ENCODE measurements at regions not wholly inside any gene's neighbourhood (a gene's known extent, or its start where the extent isn't known, plus 50 kb on each side); places are given as distances from the start of the nearest gene placed in this dataset.

DNA sequence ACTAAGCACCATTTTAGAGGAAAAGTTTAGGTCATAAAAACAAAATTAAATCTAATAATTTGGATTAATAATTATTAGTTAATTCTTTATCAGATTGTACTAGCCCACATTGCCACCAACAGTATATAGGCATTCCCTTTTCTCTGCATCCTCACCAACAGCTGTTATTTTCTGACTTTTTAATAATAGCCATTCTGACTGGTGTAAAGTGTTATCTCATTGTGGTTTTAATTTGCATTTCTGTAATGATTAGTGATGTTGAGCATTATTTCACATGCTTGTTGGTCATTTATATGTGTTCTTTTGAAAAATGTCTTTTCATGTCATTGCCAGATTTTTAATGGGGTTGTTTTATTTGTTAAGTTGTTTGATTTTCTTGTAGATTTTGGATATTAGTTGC is 319.1 kb upstream of the SYNCRIP start:
- Histone ChIP-seq H3K9ac (ENCODE audit: low read length) (no peak overlapping the region), H3K4me3 (ENCODE audit: low read length) (no peak overlapping the region), H3K36me3 (ENCODE audit: control insufficient read depth, insufficient read depth, low read length) (no peaks in the 10 kb centered on the region), H3K27me3 (ENCODE audit: control insufficient read depth, insufficient read depth, low read length) (no peaks in the 10 kb centered on the region), H3K4me1 (ENCODE audit: control insufficient read depth, insufficient read depth, low read length) (no peaks in the 10 kb centered on the region), H3K9me3 (ENCODE audit: control insufficient read depth, low read length) (no peaks in the 10 kb centered on the region)

DNA sequence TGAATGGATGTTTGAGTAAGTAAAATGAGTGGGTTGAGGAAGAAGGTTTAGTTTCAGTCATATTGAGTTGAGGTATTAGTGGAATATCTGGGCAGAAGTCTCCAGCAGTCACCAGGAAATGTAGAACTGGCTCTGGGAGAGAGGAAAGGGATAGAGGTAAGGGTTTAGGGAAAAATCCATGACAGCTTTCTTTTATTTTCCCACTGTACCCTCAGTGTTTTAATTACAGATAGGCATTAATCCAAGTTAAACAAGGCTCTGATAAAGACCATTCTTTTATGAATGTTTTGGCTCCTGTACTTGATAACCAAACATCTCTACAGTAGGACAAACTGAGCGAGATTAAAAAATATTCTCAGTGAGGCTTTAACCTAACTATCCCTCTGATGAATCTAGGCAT is 318.4 kb upstream of the SYNCRIP start:
- no peaks in the 10 kb centered on the region for H3K9me3 ChIP-seq (ENCODE audit: control insufficient read depth, low read length)
- H3K27me3 ChIP-seq (ENCODE audit: control insufficient read depth, insufficient read depth, low read length), result no peaks in the 10 kb centered on the region
- H3K4me3 ChIP-seq (ENCODE audit: low read length), result no peak overlapping the region
- H3K36me3 ChIP-seq (ENCODE audit: control insufficient read depth, insufficient read depth, low read length), result no peaks in the 10 kb centered on the region
- no peaks in the 10 kb centered on the region for H3K4me1 ChIP-seq (ENCODE audit: control insufficient read depth, insufficient read depth, low read length)
- H3K9ac ChIP-seq (ENCODE audit: low read length), result no peak overlapping the region

DNA sequence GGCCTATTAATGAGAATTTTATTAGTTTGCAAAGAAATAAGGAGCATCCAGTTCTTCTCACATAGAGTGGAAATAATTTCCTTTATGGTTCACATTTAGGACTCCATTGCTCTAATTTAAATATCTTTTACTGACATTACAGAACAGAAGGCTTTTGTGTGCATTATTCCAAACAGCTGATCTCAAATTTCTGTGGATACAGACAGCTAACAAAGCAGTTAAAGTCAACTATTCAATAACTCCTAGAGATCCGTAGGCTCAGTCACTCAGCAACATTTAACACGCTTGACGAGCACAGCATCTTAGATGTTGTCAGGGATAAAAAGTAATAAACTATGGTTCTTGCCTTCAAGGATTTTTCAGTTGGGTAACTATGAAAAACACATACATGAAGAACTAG is 305.8 kb upstream of the SYNCRIP start:
- no peak overlapping the region for H3K9ac ChIP-seq (ENCODE audit: low read length)
- no peaks in the 10 kb centered on the region for H3K9me3 ChIP-seq (ENCODE audit: control insufficient read depth, low read length)
- no peaks in the 10 kb centered on the region for H3K36me3 ChIP-seq (ENCODE audit: control insufficient read depth, insufficient read depth, low read length)
- no peak overlapping the region for H3K4me3 ChIP-seq (ENCODE audit: low read length)
- H3K27me3 ChIP-seq (ENCODE audit: control insufficient read depth, insufficient read depth, low read length), result no peaks in the 10 kb centered on the region
- no peaks in the 10 kb centered on the region for H3K4me1 ChIP-seq (ENCODE audit: control insufficient read depth, insufficient read depth, low read length)

DNA sequence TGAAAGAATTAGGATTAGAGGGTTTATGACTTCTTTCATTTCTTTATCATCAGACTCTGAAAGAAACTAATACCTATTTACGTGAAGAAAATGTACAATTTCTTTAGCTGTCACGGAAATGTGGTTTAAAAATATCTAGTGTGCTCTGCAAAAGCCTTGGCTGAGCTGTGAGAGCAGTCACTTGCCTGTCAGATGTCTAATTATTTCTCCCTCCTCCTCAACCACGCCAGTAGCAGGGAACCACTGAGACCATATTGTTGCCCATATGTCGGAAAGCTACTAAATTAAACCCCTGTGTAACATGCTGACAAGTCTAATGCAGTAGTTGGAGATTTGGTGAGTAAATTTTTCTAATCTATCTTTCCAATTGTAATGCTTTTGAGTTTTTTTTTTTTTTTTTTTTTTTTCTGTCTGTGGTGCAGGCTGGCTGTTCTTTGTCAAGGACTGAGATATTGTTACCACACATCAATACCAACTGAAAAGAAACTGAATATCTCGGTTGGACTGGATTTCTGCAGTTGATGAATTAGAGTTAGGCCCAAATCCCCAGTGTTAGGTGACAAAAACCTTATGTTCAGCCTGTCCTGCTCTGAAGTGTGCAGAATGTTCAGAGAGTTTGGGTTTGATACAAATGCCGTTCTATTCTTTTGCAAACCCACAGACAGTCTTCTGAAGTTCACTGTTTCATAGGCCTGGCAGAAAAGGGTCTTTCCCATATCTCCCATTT is 302.9 kb upstream of the SYNCRIP start:
- no peaks in the 10 kb centered on the region for H3K4me1 ChIP-seq (ENCODE audit: control insufficient read depth, insufficient read depth, low read length)
- no peaks in the 10 kb centered on the region for H3K27me3 ChIP-seq (ENCODE audit: control insufficient read depth, insufficient read depth, low read length)
- no peak overlapping the region for H3K9ac ChIP-seq (ENCODE audit: low read length)
- H3K4me3 ChIP-seq (ENCODE audit: low read length), result no peak overlapping the region
- no peaks in the 10 kb centered on the region for H3K9me3 ChIP-seq (ENCODE audit: control insufficient read depth, low read length)
- H3K36me3 ChIP-seq (ENCODE audit: control insufficient read depth, insufficient read depth, low read length), result no peaks in the 10 kb centered on the region

DNA sequence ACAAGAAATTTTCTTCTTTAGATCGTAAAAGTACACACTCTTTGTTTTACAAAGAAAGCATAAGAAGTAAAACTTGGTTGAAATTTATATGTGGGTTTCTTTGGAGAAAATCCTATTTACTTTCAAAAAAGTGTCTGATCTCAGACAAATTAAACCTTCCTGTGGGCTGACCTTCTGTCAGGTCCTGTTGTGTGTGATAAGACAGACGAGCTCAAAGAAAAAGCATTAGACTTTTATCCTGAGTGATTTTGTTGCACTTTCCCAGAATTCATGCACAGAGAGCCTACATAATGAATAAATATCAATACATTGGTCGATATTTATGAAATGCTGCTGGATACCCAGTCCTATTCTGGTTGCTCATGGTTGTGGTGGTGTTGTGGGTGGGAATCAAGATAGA is 302.1 kb upstream of the SYNCRIP start:
- Histone ChIP-seq H3K9me3 (ENCODE audit: control insufficient read depth, low read length) (no peaks in the 10 kb centered on the region), H3K27me3 (ENCODE audit: control insufficient read depth, insufficient read depth, low read length) (no peaks in the 10 kb centered on the region), H3K9ac (ENCODE audit: low read length) (no peak overlapping the region), H3K4me3 (ENCODE audit: low read length) (no peak overlapping the region), H3K4me1 (ENCODE audit: control insufficient read depth, insufficient read depth, low read length) (no peaks in the 10 kb centered on the region), H3K36me3 (ENCODE audit: control insufficient read depth, insufficient read depth, low read length) (no peaks in the 10 kb centered on the region)

DNA sequence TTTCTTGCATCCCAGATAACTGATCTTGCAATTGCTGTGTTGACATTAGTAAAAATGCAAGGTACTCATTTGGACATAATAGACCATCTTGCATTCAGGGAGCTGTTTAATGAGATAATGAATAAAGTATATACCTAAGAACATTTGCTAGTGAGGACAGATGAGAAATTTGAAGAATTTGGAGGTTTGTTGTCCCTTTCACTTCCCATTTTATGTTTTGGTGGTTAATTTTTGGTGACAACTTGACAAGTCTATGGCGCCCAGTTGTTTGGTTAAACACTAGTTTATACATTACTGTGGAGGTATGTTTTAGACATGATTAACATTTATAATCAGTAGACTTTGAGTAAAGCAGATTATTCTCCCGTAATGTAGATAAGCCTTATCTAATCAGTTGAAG is 300.2 kb upstream of the SYNCRIP start:
- Histone ChIP-seq H3K9ac (ENCODE audit: low read length) (no peak overlapping the region), H3K36me3 (ENCODE audit: control insufficient read depth, insufficient read depth, low read length) (no peaks in the 10 kb centered on the region), H3K4me3 (ENCODE audit: low read length) (no peak overlapping the region), H3K4me1 (ENCODE audit: control insufficient read depth, insufficient read depth, low read length) (no peaks in the 10 kb centered on the region), H3K9me3 (ENCODE audit: control insufficient read depth, low read length) (no peaks in the 10 kb centered on the region), H3K27me3 (ENCODE audit: control insufficient read depth, insufficient read depth, low read length) (no peaks in the 10 kb centered on the region)

DNA sequence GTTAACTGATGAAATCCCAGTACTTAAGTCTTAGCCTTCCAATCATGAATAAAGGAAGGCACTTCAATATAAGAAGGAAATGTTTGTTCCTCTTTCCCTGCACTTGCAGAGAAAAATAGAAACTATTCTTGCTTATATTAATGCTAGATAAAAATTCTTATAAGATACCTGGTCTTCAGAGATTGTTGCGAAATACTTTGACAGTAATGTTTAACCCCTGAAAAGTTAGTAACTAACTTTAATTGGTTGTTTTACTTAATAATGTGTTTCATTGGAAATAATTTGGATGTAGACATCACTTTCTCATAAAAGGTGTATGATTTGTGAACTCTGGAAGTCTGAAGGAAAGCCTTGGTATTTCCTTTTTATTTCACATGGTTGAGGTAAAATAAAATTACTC is 294.2 kb upstream of the SYNCRIP start:
- H3K4me1 ChIP-seq (ENCODE audit: control insufficient read depth, insufficient read depth, low read length), result no peaks in the 10 kb centered on the region
- no peaks in the 10 kb centered on the region for H3K9me3 ChIP-seq (ENCODE audit: control insufficient read depth, low read length)
- no peaks in the 10 kb centered on the region for H3K27me3 ChIP-seq (ENCODE audit: control insufficient read depth, insufficient read depth, low read length)
- H3K36me3 ChIP-seq (ENCODE audit: control insufficient read depth, insufficient read depth, low read length), result no peaks in the 10 kb centered on the region
- no peak overlapping the region for H3K9ac ChIP-seq (ENCODE audit: low read length)
- H3K4me3 ChIP-seq (ENCODE audit: low read length), result no peak overlapping the region

DNA sequence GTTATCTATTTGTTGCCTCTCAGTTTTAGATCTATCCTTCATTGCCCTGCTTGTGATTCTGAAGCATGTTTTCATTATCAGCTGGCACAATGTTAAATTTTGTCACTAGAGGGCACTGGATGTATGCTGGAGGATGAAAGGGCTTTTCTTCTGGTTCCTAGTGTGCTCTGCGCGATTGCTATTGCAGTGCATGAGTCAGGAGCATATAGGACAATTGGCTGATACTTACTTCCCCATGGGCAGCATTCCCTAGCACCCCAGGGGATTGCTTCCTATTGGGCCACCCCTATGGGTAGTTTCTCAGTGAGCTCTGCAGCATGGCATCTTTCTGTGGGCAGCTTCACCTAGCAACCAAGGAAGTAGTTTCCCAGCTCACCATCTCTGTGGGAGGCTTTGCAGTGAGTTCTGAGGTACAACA is 280.3 kb upstream of the SYNCRIP start:
- Histone ChIP-seq H3K9ac (ENCODE audit: low read length) (no peak overlapping the region), H3K36me3 (ENCODE audit: control insufficient read depth, insufficient read depth, low read length) (no peaks in the 10 kb centered on the region), H3K9me3 (ENCODE audit: control insufficient read depth, low read length) (no peaks in the 10 kb centered on the region), H3K4me1 (ENCODE audit: control insufficient read depth, insufficient read depth, low read length) (no peaks in the 10 kb centered on the region), H3K4me3 (ENCODE audit: low read length) (no peak overlapping the region), H3K27me3 (ENCODE audit: control insufficient read depth, insufficient read depth, low read length) (no peaks in the 10 kb centered on the region)

DNA sequence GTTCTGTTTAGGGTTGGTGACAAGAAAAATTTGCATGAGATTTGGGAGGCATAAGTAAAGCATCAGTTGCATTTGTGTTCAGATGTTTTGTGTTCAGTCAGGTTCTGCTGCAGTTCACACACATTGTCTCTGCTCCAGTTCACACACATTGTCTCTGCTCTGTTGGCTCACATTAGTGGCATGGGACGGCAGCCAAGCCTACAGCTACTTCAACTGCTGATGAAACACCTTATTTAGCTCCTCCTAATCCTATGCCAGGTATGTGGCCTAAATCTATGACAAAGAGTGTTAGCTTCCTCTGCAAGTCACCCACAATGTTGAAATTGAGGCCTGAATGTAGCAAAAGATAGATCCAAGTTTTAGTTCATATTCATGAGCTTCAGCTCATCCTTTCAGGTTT is 278.1 kb upstream of the SYNCRIP start:
- Histone ChIP-seq H3K27me3 (ENCODE audit: control insufficient read depth, insufficient read depth, low read length) (no peaks in the 10 kb centered on the region), H3K9ac (ENCODE audit: low read length) (no peak overlapping the region), H3K4me3 (ENCODE audit: low read length) (no peak overlapping the region), H3K4me1 (ENCODE audit: control insufficient read depth, insufficient read depth, low read length) (no peaks in the 10 kb centered on the region), H3K36me3 (ENCODE audit: control insufficient read depth, insufficient read depth, low read length) (no peaks in the 10 kb centered on the region), H3K9me3 (ENCODE audit: control insufficient read depth, low read length) (no peaks in the 10 kb centered on the region)

DNA sequence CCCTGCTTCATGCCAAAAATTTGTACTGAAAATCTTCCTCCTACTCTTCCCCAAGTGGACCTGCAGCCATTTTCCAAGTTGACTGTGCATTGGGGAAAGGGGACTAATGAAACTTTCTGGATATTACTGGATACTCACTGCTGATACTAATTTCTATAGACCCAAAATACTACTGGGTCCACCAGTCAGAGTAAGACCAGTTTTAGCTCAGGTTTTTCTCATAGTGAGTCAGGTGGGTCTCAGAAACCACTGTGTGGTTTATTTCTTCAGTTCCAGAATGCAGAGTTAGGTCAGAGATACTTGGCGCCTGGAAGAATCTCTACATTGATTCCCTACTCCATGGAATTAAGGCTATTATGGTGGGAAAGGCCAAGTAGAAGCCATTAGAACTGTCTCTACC is 274.8 kb upstream of the SYNCRIP start:
- no peaks in the 10 kb centered on the region for H3K36me3 ChIP-seq (ENCODE audit: control insufficient read depth, insufficient read depth, low read length)
- no peak overlapping the region for H3K9ac ChIP-seq (ENCODE audit: low read length)
- H3K4me3 ChIP-seq (ENCODE audit: low read length), result no peak overlapping the region
- no peaks in the 10 kb centered on the region for H3K9me3 ChIP-seq (ENCODE audit: control insufficient read depth, low read length)
- no peaks in the 10 kb centered on the region for H3K27me3 ChIP-seq (ENCODE audit: control insufficient read depth, insufficient read depth, low read length)
- no peaks in the 10 kb centered on the region for H3K4me1 ChIP-seq (ENCODE audit: control insufficient read depth, insufficient read depth, low read length)

DNA sequence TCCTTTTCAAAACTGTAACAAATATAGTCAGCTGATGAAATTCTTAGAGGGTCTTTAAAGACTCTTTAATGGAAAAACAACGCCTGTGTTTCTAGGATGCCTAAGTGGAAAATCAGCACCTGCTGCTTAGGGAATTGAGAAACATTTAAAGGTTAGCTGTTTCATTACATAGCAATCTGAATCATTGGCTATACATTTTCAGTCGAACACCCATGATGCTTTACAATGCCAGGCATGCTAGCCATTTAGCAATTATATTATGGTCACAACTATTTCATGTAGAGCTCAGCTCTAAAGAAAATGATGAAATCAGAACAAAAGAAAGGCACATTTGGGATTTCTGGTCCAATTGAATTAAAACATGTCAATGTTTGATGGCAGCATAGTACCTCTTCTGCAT is 270.3 kb upstream of the SYNCRIP start:
- H3K27me3 ChIP-seq (ENCODE audit: control insufficient read depth, insufficient read depth, low read length), result no peaks in the 10 kb centered on the region

DNA sequence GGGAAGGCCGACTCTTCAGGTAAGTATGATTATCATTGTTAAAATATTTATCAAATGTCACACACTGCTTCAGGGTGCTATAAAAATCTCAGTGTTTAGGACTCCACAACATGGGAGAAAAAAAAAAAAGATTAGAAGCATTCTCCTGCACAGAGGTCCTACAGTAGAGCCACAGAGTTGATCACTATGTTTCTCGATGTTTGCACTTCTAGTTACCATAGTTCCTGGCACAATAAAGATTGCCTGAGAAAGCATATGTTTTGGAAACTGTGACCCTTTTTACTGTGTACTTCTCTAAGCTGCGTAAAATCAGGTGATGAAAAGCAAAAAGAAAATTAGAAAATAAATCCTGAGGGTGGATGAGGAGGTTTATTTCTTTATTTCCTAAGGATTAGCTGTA is 269.9 kb upstream of the SYNCRIP start:
- H3K9ac ChIP-seq (ENCODE audit: low read length), result no peak overlapping the region
- H3K4me1 ChIP-seq (ENCODE audit: control insufficient read depth, insufficient read depth, low read length), result no peaks in the 10 kb centered on the region
- no peak overlapping the region for H3K4me3 ChIP-seq (ENCODE audit: low read length)
- H3K27me3 ChIP-seq (ENCODE audit: control insufficient read depth, insufficient read depth, low read length), result no peaks in the 10 kb centered on the region
- no peaks in the 10 kb centered on the region for H3K36me3 ChIP-seq (ENCODE audit: control insufficient read depth, insufficient read depth, low read length)
- H3K9me3 ChIP-seq (ENCODE audit: control insufficient read depth, low read length), result no peaks in the 10 kb centered on the region

More for the DNA sequence above, 270.3 kb upstream of the SYNCRIP start:
- Histone ChIP-seq H3K9ac (ENCODE audit: low read length) (no peak overlapping the region), H3K4me3 (ENCODE audit: low read length) (no peak overlapping the region), H3K36me3 (ENCODE audit: control insufficient read depth, insufficient read depth, low read length) (no peaks in the 10 kb centered on the region), H3K4me1 (ENCODE audit: control insufficient read depth, insufficient read depth, low read length) (no peaks in the 10 kb centered on the region), H3K9me3 (ENCODE audit: control insufficient read depth, low read length) (no peaks in the 10 kb centered on the region)

DNA sequence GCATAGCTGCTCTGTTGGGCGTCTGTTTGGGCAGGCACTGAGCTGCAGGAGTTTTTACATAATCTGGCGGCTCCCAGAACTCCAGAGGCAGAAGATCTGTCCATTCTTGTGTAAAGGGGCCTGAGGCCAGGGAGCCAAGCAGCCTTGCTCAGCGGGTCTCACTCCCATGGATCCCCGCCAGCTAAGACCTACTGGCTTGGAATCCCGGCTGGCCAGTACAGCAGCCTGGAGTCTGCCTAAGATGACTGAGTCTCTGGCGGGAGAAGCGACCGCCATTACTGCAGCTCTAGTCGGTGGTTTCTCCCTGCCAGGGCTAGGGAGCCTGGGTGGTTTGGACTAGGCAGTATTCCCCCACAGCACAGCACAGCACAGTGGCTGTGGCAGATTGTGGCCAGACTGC is 268.4 kb upstream of the SYNCRIP start:
- H3K9ac ChIP-seq (ENCODE audit: low read length), result no peak overlapping the region
- H3K9me3 ChIP-seq (ENCODE audit: control insufficient read depth, low read length), result no peaks in the 10 kb centered on the region
- no peaks in the 10 kb centered on the region for H3K4me1 ChIP-seq (ENCODE audit: control insufficient read depth, insufficient read depth, low read length)
- H3K36me3 ChIP-seq (ENCODE audit: control insufficient read depth, insufficient read depth, low read length), result no peaks in the 10 kb centered on the region
- no peak overlapping the region for H3K4me3 ChIP-seq (ENCODE audit: low read length)
- no peaks in the 10 kb centered on the region for H3K27me3 ChIP-seq (ENCODE audit: control insufficient read depth, insufficient read depth, low read length)
